Endothelial cell of hepatic sinusoid (primary cell): ENCODE measurements at regions not wholly inside any gene's neighbourhood (a gene's known extent, or its start where the extent isn't known, plus 50 kb on each side); places are given as distances from the start of the nearest gene placed in this dataset.

Source experiments
- in situ Hi-C: cut with HindIII; loops from 2 replicates; pipeline ENCODE4 v1.10.0; 2017; ENCODE audit warnings: low sequenced_read_pairs

GRCh38 chr20:60263725-60264709 is 305.8 kb downstream of the CDH26 start:
- in situ Hi-C loops, result no loop called here

GRCh38 chr20:60266177-60266823 is 308.1 kb downstream of the CDH26 start:
- in situ Hi-C loops, result no loop called here

DNA sequence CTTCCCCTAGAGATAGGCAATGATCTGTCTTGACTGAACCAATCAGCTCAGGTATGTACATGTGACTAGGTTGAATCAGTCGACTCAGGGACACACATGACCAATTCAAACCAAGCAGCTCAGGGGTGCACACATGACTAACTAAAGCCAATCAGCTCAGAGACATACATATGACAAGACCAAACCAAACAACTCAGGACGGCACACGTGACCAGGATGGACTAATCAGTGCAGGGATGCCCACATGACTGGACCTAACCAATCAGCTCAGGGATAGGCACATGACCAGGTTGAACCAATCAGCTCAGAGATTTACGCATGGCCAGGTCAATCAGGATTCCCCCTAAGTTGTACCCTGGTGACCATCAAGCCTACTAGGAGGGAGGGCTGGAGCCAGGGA is 310.3 kb downstream of the CDH26 start:
- in situ Hi-C loops, result no loop called here

- in situ Hi-C loops, result no loop called here
Observed at GRCh38 chr20:60269573-60270162, 311.4 kb downstream of the CDH26 start.

DNA sequence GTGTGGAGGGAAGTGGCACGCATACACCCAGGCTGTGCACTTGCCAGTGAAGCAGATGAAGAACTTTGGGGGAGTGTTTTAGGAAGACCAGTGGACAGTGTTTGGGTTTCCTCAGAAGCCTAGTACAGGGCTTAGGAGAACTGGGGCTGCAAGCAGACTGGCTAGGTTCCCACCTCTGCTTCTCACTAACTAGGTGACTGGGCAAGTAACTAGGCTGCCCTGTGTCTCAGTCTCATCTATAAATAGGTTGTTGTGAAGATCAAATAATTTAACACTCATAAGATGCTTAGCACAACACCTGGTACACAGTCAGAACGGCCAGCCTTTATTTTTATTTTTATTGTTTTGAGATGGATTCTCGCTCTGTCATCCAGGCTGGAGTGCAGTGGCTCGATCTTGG is 312.1 kb downstream of the CDH26 start:
- in situ Hi-C loops, result no loop called here

GRCh38 chr20:60271597-60271996 is 313.4 kb downstream of the CDH26 start:
- in situ Hi-C loops, result no loop called here

DNA sequence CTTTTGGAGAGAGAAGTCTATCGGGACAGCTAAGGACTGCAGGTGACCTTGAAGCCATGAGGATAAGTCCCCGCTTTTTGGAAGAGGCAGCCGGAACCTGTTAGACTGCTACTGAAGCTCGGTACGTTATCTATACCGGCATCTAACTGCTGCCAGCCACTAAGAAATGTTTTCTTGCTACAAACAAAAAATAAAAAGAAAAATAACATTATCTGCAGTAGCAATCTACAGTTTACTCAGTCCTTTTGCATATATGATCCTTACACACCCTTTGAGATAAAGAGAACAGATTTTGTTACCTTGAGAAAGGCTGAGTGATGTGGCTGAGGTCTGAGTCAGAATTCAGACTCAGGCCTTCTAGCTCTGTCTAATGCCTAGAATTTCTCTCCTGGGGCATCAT is 314.6 kb downstream of the CDH26 start:
- in situ Hi-C loops, result no loop called here

DNA sequence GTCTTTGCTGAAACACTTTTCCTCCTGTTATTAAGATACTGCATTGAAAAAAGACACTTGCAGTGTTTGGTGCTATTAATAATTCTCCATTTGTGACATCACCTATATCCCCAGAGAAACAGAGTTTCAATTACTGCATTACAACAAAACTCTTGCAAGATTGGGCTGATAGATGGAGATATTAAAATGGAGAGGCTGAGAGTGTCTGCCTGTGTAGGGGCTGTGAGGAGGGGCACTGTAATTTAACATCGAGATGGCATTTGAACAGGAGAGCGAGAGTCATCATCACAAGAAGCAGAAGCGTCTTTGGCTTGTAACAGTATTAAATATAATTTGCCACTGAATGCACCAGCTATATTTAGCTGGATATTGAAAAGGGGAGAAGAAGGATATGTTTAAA is 316.5 kb downstream of the CDH26 start:
- in situ Hi-C loops, result no loop called here

DNA sequence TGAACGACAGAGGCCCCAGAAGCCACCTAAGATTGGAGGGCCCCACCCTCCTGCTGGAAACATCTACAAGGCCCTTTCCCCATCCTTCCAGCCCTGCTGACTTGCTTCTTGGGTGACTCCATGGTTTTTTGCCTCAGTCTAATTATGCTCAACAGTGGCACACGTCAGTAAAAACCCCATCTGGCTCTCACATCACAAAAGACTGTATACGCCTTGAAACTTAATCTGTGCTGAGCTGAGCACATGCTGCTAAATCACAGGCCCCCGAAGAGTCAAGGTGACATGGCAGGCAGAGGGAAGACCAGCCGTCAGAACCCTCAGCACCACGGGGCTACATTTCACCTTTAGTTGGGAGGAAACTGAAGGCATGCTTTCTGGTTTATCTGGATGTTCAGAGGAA is 323.1 kb downstream of the CDH26 start:
- in situ Hi-C loops, result no loop called here

GRCh38 chr20:60283281-60283680 is 325.1 kb downstream of the CDH26 start:
- in situ Hi-C loops, result no loop called here

DNA sequence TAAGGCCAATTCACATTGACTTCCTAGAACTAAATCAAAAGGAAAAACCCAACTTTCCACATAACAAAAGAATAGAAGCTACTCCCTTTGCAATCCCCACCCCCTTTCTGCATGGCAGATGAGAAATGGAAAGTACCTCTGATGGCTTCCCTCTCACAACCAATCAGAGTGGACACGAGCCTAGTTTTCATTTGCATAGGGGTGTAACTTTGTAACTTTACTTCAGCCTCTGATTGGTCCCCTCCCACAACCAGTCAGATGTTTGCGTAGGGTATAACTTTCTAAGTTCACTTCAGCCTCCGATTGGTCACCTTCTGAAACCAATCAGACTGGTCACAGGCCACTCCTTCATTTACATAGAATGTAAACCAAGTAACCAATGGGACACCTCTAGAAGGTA is 328.5 kb downstream of the CDH26 start:
- in situ Hi-C loops, result no loop called here

- in situ Hi-C loops, result no loop called here
Observed at GRCh38 chr20:60288945-60289344, 330.7 kb downstream of the CDH26 start.

- in situ Hi-C loops, result no loop called here
Observed at GRCh38 chr20:60292001-60292520, 333.8 kb downstream of the CDH26 start.

DNA sequence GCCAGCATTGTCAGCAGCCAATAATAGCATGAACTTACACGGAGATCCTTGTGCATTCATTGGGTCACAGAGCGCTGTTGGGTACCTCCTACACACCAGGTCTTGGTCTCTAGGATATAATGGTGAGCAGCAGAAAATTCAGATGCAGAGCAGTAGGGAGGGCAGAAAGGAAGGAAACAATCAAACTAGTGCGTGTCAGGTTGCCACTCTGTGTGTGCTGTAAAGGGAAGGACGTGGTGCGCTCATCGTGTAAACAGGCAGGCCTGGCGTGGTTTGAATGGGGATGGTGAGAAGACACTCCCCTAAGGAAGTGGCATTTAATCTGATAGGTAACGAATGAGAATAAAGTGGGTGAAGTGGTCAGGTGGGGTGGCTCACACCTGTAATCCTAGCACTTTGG is 336.4 kb downstream of the CDH26 start:
- in situ Hi-C loops, result no loop called here

DNA sequence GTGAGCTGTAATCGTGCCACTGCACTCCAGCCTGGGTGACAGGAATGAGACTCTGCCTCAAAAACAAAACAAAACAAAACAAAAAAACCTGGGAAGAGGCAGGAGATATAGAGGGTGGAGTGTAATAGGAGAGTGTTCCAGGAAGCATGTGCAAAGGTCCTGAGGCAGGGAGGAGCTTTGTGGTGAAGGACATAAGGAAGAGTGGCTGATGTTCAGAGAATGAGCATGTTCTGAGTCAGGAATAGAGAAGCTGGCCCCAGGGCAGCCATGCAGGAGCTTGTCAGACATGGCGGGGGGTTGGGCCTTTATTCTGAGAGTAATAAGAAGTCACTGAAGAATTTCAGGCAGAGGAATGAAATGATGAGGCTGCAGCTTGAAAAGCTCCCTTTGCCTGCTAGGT is 337.0 kb downstream of the CDH26 start:
- in situ Hi-C loops, result no loop called here

DNA sequence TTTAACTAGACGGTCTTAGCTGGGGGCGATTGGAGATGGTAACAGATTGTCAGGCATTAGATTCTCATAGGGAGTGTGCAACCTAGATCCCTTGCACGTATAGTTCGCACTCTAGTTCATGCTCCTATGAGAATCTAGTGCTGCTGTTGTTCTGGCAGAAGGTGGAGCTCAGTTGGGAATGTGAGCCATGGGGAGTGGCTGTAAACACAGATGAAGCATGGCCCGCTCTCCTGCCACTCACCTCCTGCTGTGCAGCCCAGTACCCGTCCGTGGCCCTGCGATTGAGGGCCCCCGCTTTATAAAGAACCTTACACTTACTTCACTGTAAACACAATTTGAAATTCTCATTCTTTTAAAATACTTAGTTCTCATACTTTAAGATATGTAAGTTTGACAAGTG is 339.4 kb downstream of the CDH26 start:
- in situ Hi-C loops, result no loop called here

GRCh38 chr20:60298647-60299046 is 340.4 kb downstream of the CDH26 start:
- in situ Hi-C loops, result no loop called here

DNA sequence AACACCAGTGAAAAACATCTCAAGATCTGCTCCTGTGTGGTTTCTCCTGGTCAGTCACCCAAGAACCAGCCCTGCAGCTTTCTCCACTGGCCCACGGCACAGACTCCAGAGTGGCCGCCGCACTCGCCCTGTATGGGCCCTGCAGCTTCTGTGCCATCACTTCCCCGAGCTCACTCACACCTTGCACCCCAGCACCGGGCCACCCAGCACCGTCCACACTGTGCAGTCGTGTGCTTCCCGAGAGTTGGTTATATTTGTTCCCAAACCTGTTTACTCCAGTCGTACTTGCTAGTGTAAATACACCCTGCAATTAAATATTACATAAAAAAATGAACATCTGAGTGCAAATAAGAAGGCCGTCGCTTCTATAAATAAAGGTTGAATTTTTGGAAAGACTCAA is 341.7 kb downstream of the CDH26 start:
- in situ Hi-C loops, result no loop called here

- in situ Hi-C loops, result no loop called here
Observed at GRCh38 chr20:60300374-60300773, 342.2 kb downstream of the CDH26 start.

DNA sequence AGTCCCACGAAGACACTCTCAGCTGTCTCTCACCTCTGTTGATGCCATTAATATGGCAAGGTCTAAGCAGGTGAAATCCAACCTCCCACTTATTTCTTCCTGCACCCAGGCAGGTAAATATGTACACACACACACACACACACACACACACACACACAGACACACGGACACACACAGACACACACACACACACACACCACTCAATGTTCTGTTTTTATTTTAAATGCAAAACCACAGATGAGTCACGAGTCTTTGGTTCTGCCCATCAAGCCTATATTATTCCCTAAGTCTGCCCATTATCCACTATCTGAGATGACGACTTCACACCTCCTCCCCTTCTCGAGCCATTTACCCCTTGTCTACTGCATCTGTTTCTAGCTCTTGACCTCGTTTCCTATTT is 344.7 kb downstream of the CDH26 start:
- in situ Hi-C loops, result no loop called here

GRCh38 chr20:60304026-60304590 is 345.9 kb downstream of the CDH26 start:
- in situ Hi-C loops, result no loop called here
